ENCODE measurements at regions not wholly inside any gene's neighbourhood (a gene's known extent, or its start where the extent isn't known, plus 50 kb on each side); places are given as distances from the start of the nearest gene placed in this dataset.

GRCh38 chr11:134781380-134781866, 369.4 kb upstream of the B3GAT1 start:
- TF ChIP-seq CTCF (IDR thresholded peaks at IDR 0.05) (no peak), POLR2AphosphoS5 (IDR thresholded peaks at IDR 0.05) (no peak), POLR2A (IDR thresholded peaks at IDR 0.05) (no peak)

All from prostate gland (tissue), 2 donors.